ENCODE measurements at regions not wholly inside any gene's neighbourhood (a gene's known extent, or its start where the extent isn't known, plus 50 kb on each side); places are given as distances from the start of the nearest gene placed in this dataset.

GRCh38 chr3:177249203-177249602 lies 51.9 kb upstream of the TBL1XR1 start:
- TF ChIP-seq CTCF (IDR thresholded peaks at IDR 0.05; ENCODE audit: low read depth, low read length, missing input control) (no peak), RAD21 (IDR thresholded peaks at IDR 0.05) (no peak), RXRA (IDR thresholded peaks at IDR 0.05) (no peak), TAF1 (conservative IDR thresholded peaks at IDR 0.05) (no peak), YY1 (IDR thresholded peaks at IDR 0.05) (no peak), MAX (IDR thresholded peaks at IDR 0.05) (no peak), NR2F2 (IDR thresholded peaks at IDR 0.05) (no peak), HNF4A (conservative IDR thresholded peaks at IDR 0.05) (no peak), JUND (IDR thresholded peaks at IDR 0.05) (no peak)
- TF ChIP-seq, protein P1, sequence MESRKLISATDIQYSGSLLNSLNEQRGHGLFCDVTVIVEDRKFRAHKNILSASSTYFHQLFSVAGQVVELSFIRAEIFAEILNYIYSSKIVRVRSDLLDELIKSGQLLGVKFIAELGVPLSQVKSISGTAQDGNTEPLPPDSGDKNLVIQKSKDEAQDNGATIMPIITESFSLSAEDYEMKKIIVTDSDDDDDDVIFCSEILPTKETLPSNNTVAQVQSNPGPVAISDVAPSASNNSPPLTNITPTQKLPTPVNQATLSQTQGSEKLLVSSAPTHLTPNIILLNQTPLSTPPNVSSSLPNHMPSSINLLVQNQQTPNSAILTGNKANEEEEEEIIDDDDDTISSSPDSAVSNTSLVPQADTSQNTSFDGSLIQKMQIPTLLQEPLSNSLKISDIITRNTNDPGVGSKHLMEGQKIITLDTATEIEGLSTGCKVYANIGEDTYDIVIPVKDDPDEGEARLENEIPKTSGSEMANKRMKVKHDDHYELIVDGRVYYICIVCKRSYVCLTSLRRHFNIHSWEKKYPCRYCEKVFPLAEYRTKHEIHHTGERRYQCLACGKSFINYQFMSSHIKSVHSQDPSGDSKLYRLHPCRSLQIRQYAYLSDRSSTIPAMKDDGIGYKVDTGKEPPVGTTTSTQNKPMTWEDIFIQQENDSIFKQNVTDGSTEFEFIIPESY (IDR thresholded peaks at IDR 0.05) = no peak
- TF ChIP-seq, protein P2, sequence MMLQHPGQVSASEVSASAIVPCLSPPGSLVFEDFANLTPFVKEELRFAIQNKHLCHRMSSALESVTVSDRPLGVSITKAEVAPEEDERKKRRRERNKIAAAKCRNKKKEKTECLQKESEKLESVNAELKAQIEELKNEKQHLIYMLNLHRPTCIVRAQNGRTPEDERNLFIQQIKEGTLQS (IDR thresholded peaks at IDR 0.05) = no peak
- TF ChIP-seq, protein P3, sequence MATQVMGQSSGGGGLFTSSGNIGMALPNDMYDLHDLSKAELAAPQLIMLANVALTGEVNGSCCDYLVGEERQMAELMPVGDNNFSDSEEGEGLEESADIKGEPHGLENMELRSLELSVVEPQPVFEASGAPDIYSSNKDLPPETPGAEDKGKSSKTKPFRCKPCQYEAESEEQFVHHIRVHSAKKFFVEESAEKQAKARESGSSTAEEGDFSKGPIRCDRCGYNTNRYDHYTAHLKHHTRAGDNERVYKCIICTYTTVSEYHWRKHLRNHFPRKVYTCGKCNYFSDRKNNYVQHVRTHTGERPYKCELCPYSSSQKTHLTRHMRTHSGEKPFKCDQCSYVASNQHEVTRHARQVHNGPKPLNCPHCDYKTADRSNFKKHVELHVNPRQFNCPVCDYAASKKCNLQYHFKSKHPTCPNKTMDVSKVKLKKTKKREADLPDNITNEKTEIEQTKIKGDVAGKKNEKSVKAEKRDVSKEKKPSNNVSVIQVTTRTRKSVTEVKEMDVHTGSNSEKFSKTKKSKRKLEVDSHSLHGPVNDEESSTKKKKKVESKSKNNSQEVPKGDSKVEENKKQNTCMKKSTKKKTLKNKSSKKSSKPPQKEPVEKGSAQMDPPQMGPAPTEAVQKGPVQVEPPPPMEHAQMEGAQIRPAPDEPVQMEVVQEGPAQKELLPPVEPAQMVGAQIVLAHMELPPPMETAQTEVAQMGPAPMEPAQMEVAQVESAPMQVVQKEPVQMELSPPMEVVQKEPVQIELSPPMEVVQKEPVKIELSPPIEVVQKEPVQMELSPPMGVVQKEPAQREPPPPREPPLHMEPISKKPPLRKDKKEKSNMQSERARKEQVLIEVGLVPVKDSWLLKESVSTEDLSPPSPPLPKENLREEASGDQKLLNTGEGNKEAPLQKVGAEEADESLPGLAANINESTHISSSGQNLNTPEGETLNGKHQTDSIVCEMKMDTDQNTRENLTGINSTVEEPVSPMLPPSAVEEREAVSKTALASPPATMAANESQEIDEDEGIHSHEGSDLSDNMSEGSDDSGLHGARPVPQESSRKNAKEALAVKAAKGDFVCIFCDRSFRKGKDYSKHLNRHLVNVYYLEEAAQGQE (IDR thresholded peaks at IDR 0.05) = no peak
